Pancreas (tissue), 10 donors: ENCODE measurements at regions not wholly inside any gene's neighbourhood (a gene's known extent, or its start where the extent isn't known, plus 50 kb on each side); places are given as distances from the start of the nearest gene placed in this dataset.

Experiments used
- ATAC-seq, 4 donors: fragments of 200-7000 bp; cut with Tn5 transposase; one replicate each; pipeline versions ENCODE4 v1.8.0 to v1.9.1; 2020; ENCODE audit warnings: mild to moderate bottlenecking in 4 of 4, moderate library complexity in 4 of 4
- DNase-seq, 6 donors: peaks; one replicate each; pipeline ENCODE4 v3.0.0-alpha.2; 2020
- FAIRE-seq: peaks from 2 replicates; lab custom pipeline; 2012; peaks lifted over from hg19 to GRCh38; lab: Jason Lieb, UNC
- H3K27ac ChIP-seq, 4 donors: fragments of 200-600 bp; sonication (generic); 1 replicate in 3 of 4; 2 replicates in 1 of 4; pipeline versions ENCODE4 v1.5.0 to v1.8.0; 2020
- H3K27me3 ChIP-seq, 4 donors: fragments of 200-600 bp; one replicate each; pipeline ENCODE4 v1.8.0; 2021
- H3K36me3 ChIP-seq, 3 donors: fragments of 200-600 bp; sonication (generic) in 1 of 3; one replicate each; pipeline versions ENCODE4 v1.5.0 to v1.8.0; 2020 to 2021
- H3K4me1 ChIP-seq, 3 donors: fragments of 200-600 bp; one replicate each; pipeline ENCODE4 v1.8.0; 2021
- H3K4me3 ChIP-seq, 4 donors: fragments of 200-600 bp; sonication (generic) in 2 of 4; one replicate each; pipeline versions ENCODE4 v1.5.0 to v1.8.0; 2020 to 2021
- H3K9me3 ChIP-seq, 4 donors: fragments of 200-600 bp; one replicate each; pipeline ENCODE4 v1.8.0; 2021
- CTCF ChIP-seq, 4 donors: fragments of 200-600 bp; sonication (generic) in 3 of 4; IDR thresholded peaks; one replicate each; pipeline versions ENCODE4 v1.5.0 to v1.8.0; 2021; ENCODE audit warnings: antibody characterized with exemption in 4 of 4
- WGBS, 2 donors: extraction: QIAGEN DNeasy Blood & Tissue Kit; methylation state at CpG; one replicate each; pipeline ENCODE4 v1.1.7; 2013; 5-methylcytosine and 5-hydroxymethylcytosine counted together
- intact Hi-C, 3 donors: fragments of 100-400 bp; cut with DNase I; formaldehyde crosslinking; loops; one replicate each; pipeline versions ENCODE4 v1.11.1 to v1.14.2; 2022
- donor health status: healthy with polysubstance abuse.
- donor health status: DM: no; HTN: no; CAD: no; lungs with moderate emphysema.
- donor health status: DM: no; HTN: no; CAD: no.
- donor health status: control.
- donor health status: control.
- donor health status: Bipolar disorder and iron deficiency.
- donor health status: DM: yes; HTN: yes; CAD: no.
- donor health status: DM: no; HTN: no; CAD: no.
- donor health status: DM: no; HTN: no; CAD: no.
- donor health status: DM: yes; HTN: yes; CAD: no.

GRCh38 chr3:117814975-117815374 is 1105.4 kb downstream of the TUSC7 start:
- WGBS, 2 donors = 45% methylated on average over 2 of the region's 2 CpGs
- ATAC-seq = peak in 1 of 4 donors; percentile 53

GRCh38 chr3:117817103-117817502 is 1107.5 kb downstream of the TUSC7 start:
- H3K27ac ChIP-seq = no peak overlapping the region
- FAIRE-seq = no peak
- H3K9me3 ChIP-seq = no peaks in the 10 kb centered on the region
- no peaks in the 10 kb centered on the region for H3K36me3 ChIP-seq
- no peak overlapping the region for H3K4me3 ChIP-seq
- DNase-seq = no peak
- WGBS, 2 donors = 65 to 93% methylated on average over 2 of the region's 2 CpGs
- intact Hi-C loops = no loop called here
- no peaks in the 10 kb centered on the region for H3K27me3 ChIP-seq
- no peak for ATAC-seq
- H3K4me1 ChIP-seq = no peaks in the 10 kb centered on the region
- no peak for TF ChIP-seq CTCF (IDR thresholded peaks at IDR 0.05)

More at GRCh38 chr3:117814975-117815374, 1105.4 kb downstream of the TUSC7 start:
- no peak overlapping the region for H3K4me3 ChIP-seq
- intact Hi-C loops = no loop called here
- H3K27ac ChIP-seq = no peak overlapping the region
- H3K9me3 ChIP-seq = no peaks in the 10 kb centered on the region
- H3K4me1 ChIP-seq = no peaks in the 10 kb centered on the region
- TF ChIP-seq CTCF (IDR thresholded peaks at IDR 0.05) = no peak
- no peak for FAIRE-seq
- no peak for DNase-seq
- no peaks in the 10 kb centered on the region for H3K36me3 ChIP-seq
- H3K27me3 ChIP-seq = no peaks in the 10 kb centered on the region

- ATAC-seq (no peak), FAIRE-seq (no peak), DNase-seq (no peak)
- Histone ChIP-seq H3K4me1 (no peaks in the 10 kb centered on the region), H3K4me3 (no peak overlapping the region), H3K27ac (no peak overlapping the region), H3K36me3 (no peaks in the 10 kb centered on the region), H3K9me3 (no peaks in the 10 kb centered on the region), H3K27me3 (no peaks in the 10 kb centered on the region)
- intact Hi-C loops = no loop called here
- 21 to 43% methylated on average over 1 of the region's 1 CpG for WGBS, 2 donors
- TF ChIP-seq CTCF (IDR thresholded peaks at IDR 0.05) = no peak
These were observed 1109.0 kb downstream of the TUSC7 start for GRCh38 chr3:117818592-117818991.

GRCh38 chr3:117820658-117821299 is 1111.2 kb downstream of the TUSC7 start:
- DNase-seq (no peak), ATAC-seq (no peak), FAIRE-seq (no peak)
- no peaks in the 10 kb centered on the region for H3K36me3 ChIP-seq
- H3K27ac ChIP-seq = no peak overlapping the region
- TF ChIP-seq CTCF (IDR thresholded peaks at IDR 0.05) = no peak
- no peaks in the 10 kb centered on the region for H3K9me3 ChIP-seq
- no peaks in the 10 kb centered on the region for H3K4me1 ChIP-seq
- intact Hi-C loops = no loop called here
- no peak overlapping the region for H3K4me3 ChIP-seq
- H3K27me3 ChIP-seq = no peaks in the 10 kb centered on the region
- WGBS, 2 donors = 65 to 70% methylated on average over 3 of the region's 3 CpGs

- FAIRE-seq = no peak
- intact Hi-C loops = no loop called here
- ATAC-seq = no peak
- no peaks in the 10 kb centered on the region for H3K4me1 ChIP-seq
- no peak overlapping the region for H3K4me3 ChIP-seq
- WGBS, 2 donors = 91 to 100% methylated on average over 1 of the region's 1 CpG
- TF ChIP-seq CTCF (IDR thresholded peaks at IDR 0.05) = no peak
- H3K27ac ChIP-seq = no peak overlapping the region
- no peak for DNase-seq
- no peaks in the 10 kb centered on the region for H3K27me3 ChIP-seq
- H3K9me3 ChIP-seq = no peaks in the 10 kb centered on the region
- no peaks in the 10 kb centered on the region for H3K36me3 ChIP-seq
These were observed 1112.8 kb downstream of the TUSC7 start for GRCh38 chr3:117822416-117822815.
